Neural progenitor cell (in vitro differentiated cells): ENCODE measurements at regions not wholly inside any gene's neighbourhood (a gene's known extent, or its start where the extent isn't known, plus 50 kb on each side); places are given as distances from the start of the nearest gene placed in this dataset.

ENCODE experiments used
- DNase-seq: peaks from one replicate; pipeline ENCODE4 v3.0.0-alpha.2; 2016; ENCODE audit warnings: low spot score
- H2AFZ ChIP-seq: fragments of 200-600 bp; sonication (generic); replicated peaks from 2 replicates; pipeline ENCODE4 v1.6.1; 2016; ENCODE audit warnings: antibody characterized with exemption
- H3F3A ChIP-seq: fragments of 200-600 bp; sonication (generic); 2 replicates; pipeline ENCODE4 v1.6.1; 2016; ENCODE audit warnings: antibody characterized with exemption, low read depth
- H3K27ac ChIP-seq: fragments of 200-600 bp; sonication (generic); 2 replicates; pipeline ENCODE4 v1.5.1; 2016; ENCODE audit warnings: mild to moderate bottlenecking
- H3K27me3 ChIP-seq: fragments of 200-600 bp; sonication (generic); 2 replicates; pipeline ENCODE4 v1.6.1; 2016; ENCODE audit warnings: mild to moderate bottlenecking, moderate library complexity
- H3K36me3 ChIP-seq: fragments of 200-600 bp; sonication (generic); 2 replicates; pipeline ENCODE4 v1.5.1; 2016
- H3K4me1 ChIP-seq: fragments of 200-600 bp; sonication (generic); 2 replicates; pipeline ENCODE4 v1.6.1; 2016; ENCODE audit warnings: mixed run types
- H3K4me2 ChIP-seq: fragments of 200-600 bp; sonication (generic); 2 replicates; pipeline ENCODE4 v1.6.1; 2016
- H3K4me3 ChIP-seq: fragments of 200-600 bp; sonication (generic); 2 replicates; pipeline ENCODE4 v1.5.1; 2016
- H3K79me2 ChIP-seq: fragments of 200-600 bp; sonication (generic); 2 replicates; pipeline ENCODE4 v1.6.1; 2016; ENCODE audit warnings: low read depth
- H3K9ac ChIP-seq: fragments of 200-600 bp; sonication (generic); 2 replicates; pipeline ENCODE4 v1.6.1; 2016
- H3K9me3 ChIP-seq: fragments of 200-600 bp; sonication (generic); 2 replicates; pipeline ENCODE4 v1.5.1; 2016; ENCODE audit warnings: low read depth
- H4K20me1 ChIP-seq: fragments of 200-600 bp; sonication (generic); 2 replicates; pipeline ENCODE4 v1.6.1; 2016; ENCODE audit warnings: low read depth
- H3K27ac Mint-ChIP-seq: 3 replicates; pipeline ENCODE4 v1.8.0; 2021; ENCODE audit warnings: mixed read lengths
- H3K27me3 Mint-ChIP-seq: 2 replicates; pipeline ENCODE4 v1.8.0; 2022; ENCODE audit warnings: low read depth, mild to moderate bottlenecking, inconsistent platforms, moderate library complexity, mixed read lengths; ENCODE audit not compliant: insufficient read depth
- H3K36me3 Mint-ChIP-seq: 3 replicates; pipeline ENCODE4 v1.8.0; 2021; ENCODE audit warnings: mixed read lengths
- H3K4me1 Mint-ChIP-seq: 3 replicates; pipeline ENCODE4 v1.8.0; 2021; ENCODE audit warnings: mixed read lengths
- H3K4me3 Mint-ChIP-seq: 3 replicates; pipeline ENCODE4 v1.8.0; 2021; ENCODE audit warnings: mild to moderate bottlenecking, moderate library complexity, mixed read lengths
- H3K9me3 Mint-ChIP-seq: 3 replicates; pipeline ENCODE4 v1.8.0; 2020; ENCODE audit warnings: mixed read lengths
- CTCF ChIP-seq: fragments of 200-600 bp; sonication (generic); IDR thresholded peaks from 2 replicates; pipeline ENCODE4 v1.5.1; 2017; ENCODE audit warnings: antibody characterized with exemption, mild to moderate bottlenecking
- EZH2 ChIP-seq: fragments of 200-600 bp; sonication (generic); IDR thresholded peaks from 2 replicates; pipeline ENCODE4 v1.6.1; 2017; ENCODE audit warnings: antibody characterized with exemption, mild to moderate bottlenecking, moderate library complexity
- EZH2phosphoT487 ChIP-seq: fragments of 200-600 bp; sonication (generic); IDR thresholded peaks from 2 replicates; pipeline ENCODE4 v1.6.1; 2017; ENCODE audit warnings: antibody characterized with exemption

GRCh38 chr10:35765066-35765527 is 123.0 kb upstream of the FZD8 start:
- no peak overlapping the region for H3K4me2 ChIP-seq
- H3K27me3 Mint-ChIP-seq: peaks cover 2% of the 10 kb centered on the region
- peak overlapping the region; percentile 55 for H2AFZ ChIP-seq
- H3K79me2 ChIP-seq: no peaks in the 10 kb centered on the region
- TF ChIP-seq EZH2phosphoT487 (no peak), EZH2 (no peak), CTCF (no peak)
- H3F3A ChIP-seq: no peaks in the 10 kb centered on the region
- no peaks in the 10 kb centered on the region for H3K36me3 Mint-ChIP-seq
- no peak overlapping the region for H3K4me3 ChIP-seq
- no peak for DNase-seq
- H3K9me3 Mint-ChIP-seq: no peaks in the 10 kb centered on the region
- H3K4me1 ChIP-seq: no peaks in the 10 kb centered on the region
- no peaks in the 10 kb centered on the region for H3K36me3 ChIP-seq
- no peaks in the 10 kb centered on the region for H3K4me1 Mint-ChIP-seq
- no peaks in the 10 kb centered on the region for H4K20me1 ChIP-seq
- no peak overlapping the region for H3K4me3 Mint-ChIP-seq
- no peak overlapping the region for H3K27ac ChIP-seq
- peak overlapping the region; percentile 33 for H3K27ac Mint-ChIP-seq
- H3K27me3 ChIP-seq: no peaks in the 10 kb centered on the region
- no peak overlapping the region for H3K9ac ChIP-seq
- H3K9me3 ChIP-seq: no peaks in the 10 kb centered on the region

GRCh38 chr10:35762311-35763030 is 120.4 kb upstream of the FZD8 start:
- H3K4me1 ChIP-seq: no peaks in the 10 kb centered on the region
- no peak overlapping the region for H3K4me3 Mint-ChIP-seq
- H3K27ac Mint-ChIP-seq: no peak overlapping the region

GRCh38 chr10:35758076-35758475 is 116.0 kb upstream of the FZD8 start:
- Mint-ChIP-seq H3K4me3 (no peak overlapping the region), H3K27ac (no peak overlapping the region), H3K4me1 (peaks cover under 1% of the 10 kb centered on the region), H3K36me3 (no peaks in the 10 kb centered on the region), H3K27me3 (no peaks in the 10 kb centered on the region), H3K9me3 (no peaks in the 10 kb centered on the region)
- H3K27ac ChIP-seq: no peak overlapping the region
- H3K27me3 ChIP-seq: no peaks in the 10 kb centered on the region
- DNase-seq: no peak
- H3K4me3 ChIP-seq: no peak overlapping the region
- no peak overlapping the region for H2AFZ ChIP-seq
- no peak overlapping the region for H3K4me2 ChIP-seq
- TF ChIP-seq CTCF: no peak
- no peak for TF ChIP-seq EZH2
- no peak for TF ChIP-seq EZH2phosphoT487
- H3K9me3 ChIP-seq: no peaks in the 10 kb centered on the region
- no peaks in the 10 kb centered on the region for H3K79me2 ChIP-seq
- no peaks in the 10 kb centered on the region for H4K20me1 ChIP-seq
- no peaks in the 10 kb centered on the region for H3K4me1 ChIP-seq
- no peaks in the 10 kb centered on the region for H3K36me3 ChIP-seq
- H3K9ac ChIP-seq: no peak overlapping the region
- no peaks in the 10 kb centered on the region for H3F3A ChIP-seq

More at GRCh38 chr10:35762311-35763030, 120.4 kb upstream of the FZD8 start:
- H3K27ac ChIP-seq: no peak overlapping the region
- no peaks in the 10 kb centered on the region for H3F3A ChIP-seq
- H3K4me2 ChIP-seq: no peak overlapping the region
- no peaks in the 10 kb centered on the region for H3K9me3 ChIP-seq
- H3K27me3 ChIP-seq: no peaks in the 10 kb centered on the region
- no peak overlapping the region for H3K9ac ChIP-seq
- no peak for DNase-seq
- no peak overlapping the region for H3K4me3 ChIP-seq
- Mint-ChIP-seq H3K4me1 (no peaks in the 10 kb centered on the region), H3K27me3 (peaks cover 2% of the 10 kb centered on the region), H3K9me3 (no peaks in the 10 kb centered on the region), H3K36me3 (no peaks in the 10 kb centered on the region)
- H4K20me1 ChIP-seq: no peaks in the 10 kb centered on the region
- no peaks in the 10 kb centered on the region for H3K36me3 ChIP-seq
- H3K79me2 ChIP-seq: no peaks in the 10 kb centered on the region
- TF ChIP-seq EZH2phosphoT487 (no peak), CTCF (no peak), EZH2 (no peak)
- no peak overlapping the region for H2AFZ ChIP-seq
